IPS DF 6.9 (cell line): ENCODE measurements at regions not wholly inside any gene's neighbourhood (a gene's known extent, or its start where the extent isn't known, plus 50 kb on each side); places are given as distances from the start of the nearest gene placed in this dataset.
A peak's percentile ranks its signal among the peaks of the same experiment; 100 is the strongest.
"Not testable (repeated sequence)": the region's sequence is repeated elsewhere in the genome, so short reads cannot be mapped to it uniquely, and the experiment has no call there.

ENCODE experiments used
- DNase-seq: peaks from one replicate; pipeline ENCODE4 v3.0.0-alpha.2; 2013; ENCODE audit warnings: low read depth, low spot score
- H3K27ac ChIP-seq: one replicate; pipeline ENCODE4 v1.5.1; 2013; ENCODE audit warnings: low read length, control low read depth
- H3K27me3 ChIP-seq: 2 replicates; pipeline ENCODE4 v1.6.1; 2013; ENCODE audit warnings: mild to moderate bottlenecking, low read length; ENCODE audit not compliant: control insufficient read depth, insufficient read depth
- H3K36me3 ChIP-seq: 2 replicates; pipeline ENCODE4 v1.6.1; 2013; ENCODE audit warnings: low read length; ENCODE audit not compliant: control insufficient read depth, insufficient read depth
- H3K4me1 ChIP-seq: 2 replicates; pipeline ENCODE4 v1.6.1; 2013; ENCODE audit warnings: low read length; ENCODE audit not compliant: control insufficient read depth, insufficient read depth
- H3K4me3 ChIP-seq: 2 replicates; pipeline ENCODE4 v1.5.1; 2013; ENCODE audit warnings: mild to moderate bottlenecking, low read length
- H3K9me3 ChIP-seq: 2 replicates; pipeline ENCODE4 v1.6.1; 2013; ENCODE audit warnings: low read length, inconsistent platforms; ENCODE audit not compliant: control insufficient read depth, insufficient read depth
- WGBS: extraction: QIAGEN DNeasy Blood & Tissue Kit; methylation state at CpG from one replicate; pipeline ENCODE4 v1.1.7; 2013; ENCODE audit warnings: mixed read lengths, missing lambda C conversion rate; ENCODE audit not compliant: insufficient read length, insufficient coverage; 5-methylcytosine and 5-hydroxymethylcytosine counted together

GRCh38 chr2:116023026-116023425, 1580.6 kb downstream of the DPP10 start:
- no peaks in the 10 kb centered on the region for H3K27me3 ChIP-seq
- no peaks in the 10 kb centered on the region for H3K9me3 ChIP-seq
- no peak for DNase-seq
- H3K27ac ChIP-seq = no peak overlapping the region
- no CpG with 5 or more reads among the region's 2 CpGs for WGBS
- H3K4me1 ChIP-seq = no peaks in the 10 kb centered on the region
- H3K36me3 ChIP-seq = no peaks in the 10 kb centered on the region
- H3K4me3 ChIP-seq = no peak overlapping the region

GRCh38 chr2:116038758-116039157, 1596.3 kb downstream of the DPP10 start:
- not testable (repeated sequence) for DNase-seq, H3K4me3 ChIP-seq, H3K27me3 ChIP-seq, H3K36me3 ChIP-seq, H3K27ac ChIP-seq, H3K9me3 ChIP-seq, H3K4me1 ChIP-seq
- WGBS = no CpG with 5 or more reads among the region's 1 CpG

- Histone ChIP-seq H3K9me3 (no peaks in the 10 kb centered on the region), H3K36me3 (no peaks in the 10 kb centered on the region), H3K4me1 (no peaks in the 10 kb centered on the region), H3K4me3 (no peak overlapping the region), H3K27ac (no peak overlapping the region), H3K27me3 (no peaks in the 10 kb centered on the region)
- no CpG with 5 or more reads among the region's 1 CpG for WGBS
- DNase-seq = no peak
Observed at GRCh38 chr2:116042530-116042929, 1600.1 kb downstream of the DPP10 start.

GRCh38 chr2:116057538-116057937, 1615.1 kb downstream of the DPP10 start:
- no peak overlapping the region for H3K4me3 ChIP-seq
- H3K4me1 ChIP-seq = no peaks in the 10 kb centered on the region
- peak; percentile 4 for DNase-seq
- no peaks in the 10 kb centered on the region for H3K36me3 ChIP-seq
- WGBS = no CpG with 5 or more reads among the region's 2 CpGs
- no peak overlapping the region for H3K27ac ChIP-seq
- no peaks in the 10 kb centered on the region for H3K27me3 ChIP-seq
- no peaks in the 10 kb centered on the region for H3K9me3 ChIP-seq

GRCh38 chr2:116061023-116061422, 1618.6 kb downstream of the DPP10 start:
- no peaks in the 10 kb centered on the region for H3K9me3 ChIP-seq
- no peaks in the 10 kb centered on the region for H3K27me3 ChIP-seq
- no peaks in the 10 kb centered on the region for H3K36me3 ChIP-seq
- WGBS = no CpG with 5 or more reads among the region's 5 CpGs
- H3K4me1 ChIP-seq = no peaks in the 10 kb centered on the region
- H3K4me3 ChIP-seq = no peak overlapping the region
- DNase-seq = no peak
- no peak overlapping the region for H3K27ac ChIP-seq

- H3K9me3 ChIP-seq = no peaks in the 10 kb centered on the region
- no peak overlapping the region for H3K27ac ChIP-seq
- DNase-seq = no peak
- no CpG with 5 or more reads among the region's 2 CpGs for WGBS
- no peaks in the 10 kb centered on the region for H3K4me1 ChIP-seq
- H3K36me3 ChIP-seq = no peaks in the 10 kb centered on the region
- no peak overlapping the region for H3K4me3 ChIP-seq
- no peaks in the 10 kb centered on the region for H3K27me3 ChIP-seq
Observed at GRCh38 chr2:116073731-116074130, 1631.3 kb downstream of the DPP10 start.

GRCh38 chr2:116074161-116074560, 1631.7 kb downstream of the DPP10 start:
- no peaks in the 10 kb centered on the region for H3K9me3 ChIP-seq
- no peak for DNase-seq
- WGBS = no CpG with 5 or more reads among the region's 4 CpGs

GRCh38 chr2:116088236-116088635, 1645.8 kb downstream of the DPP10 start:
- no CpG with 5 or more reads among the region's 3 CpGs for WGBS
- no peaks in the 10 kb centered on the region for H3K27me3 ChIP-seq
- no peak for DNase-seq
- H3K4me3 ChIP-seq = no peak overlapping the region
- no peaks in the 10 kb centered on the region for H3K9me3 ChIP-seq
- no peak overlapping the region for H3K27ac ChIP-seq
- no peaks in the 10 kb centered on the region; the same call in 1 of the 2 replicates for H3K4me1 ChIP-seq
- no peaks in the 10 kb centered on the region for H3K36me3 ChIP-seq

More at GRCh38 chr2:116074161-116074560, 1631.7 kb downstream of the DPP10 start:
- H3K27me3 ChIP-seq = no peaks in the 10 kb centered on the region
- no peaks in the 10 kb centered on the region for H3K4me1 ChIP-seq
- no peak overlapping the region for H3K4me3 ChIP-seq
- H3K27ac ChIP-seq = no peak overlapping the region
- no peaks in the 10 kb centered on the region for H3K36me3 ChIP-seq

- H3K4me3 ChIP-seq = no peak overlapping the region
- peak; percentile 47 for DNase-seq
- no peaks in the 10 kb centered on the region for H3K9me3 ChIP-seq
- H3K4me1 ChIP-seq = no peaks in the 10 kb centered on the region; the same call in 1 of the 2 replicates
- no peaks in the 10 kb centered on the region for H3K36me3 ChIP-seq
- WGBS = no CpG with 5 or more reads among the region's 1 CpG
- no peak overlapping the region for H3K27ac ChIP-seq
- no peaks in the 10 kb centered on the region for H3K27me3 ChIP-seq
Observed at GRCh38 chr2:116094196-116094595, 1651.8 kb downstream of the DPP10 start.

GRCh38 chr2:116095636-116096035, 1653.2 kb downstream of the DPP10 start:
- no peak overlapping the region for H3K27ac ChIP-seq
- H3K9me3 ChIP-seq = no peaks in the 10 kb centered on the region
- no peak for DNase-seq
- no peaks in the 10 kb centered on the region for H3K36me3 ChIP-seq
- 100% methylated on average over 3 of the region's 4 CpGs for WGBS
- no peak overlapping the region for H3K4me3 ChIP-seq
- H3K4me1 ChIP-seq = no peaks in the 10 kb centered on the region
- H3K27me3 ChIP-seq = no peaks in the 10 kb centered on the region

GRCh38 chr2:116098049-116098448, 1655.6 kb downstream of the DPP10 start:
- H3K9me3 ChIP-seq = no peaks in the 10 kb centered on the region
- no peak overlapping the region for H3K4me3 ChIP-seq
- no peak for DNase-seq
- WGBS = no CpG with 5 or more reads among the region's 5 CpGs
- no peaks in the 10 kb centered on the region for H3K4me1 ChIP-seq
- H3K36me3 ChIP-seq = no peaks in the 10 kb centered on the region
- H3K27me3 ChIP-seq = no peaks in the 10 kb centered on the region
- no peak overlapping the region for H3K27ac ChIP-seq
